Glutamatergic neuron (in vitro differentiated cells): ENCODE measurements at regions not wholly inside any gene's neighbourhood (a gene's known extent, or its start where the extent isn't known, plus 50 kb on each side); places are given as distances from the start of the nearest gene placed in this dataset.

Source experiments
- DNase-seq: peaks from one replicate; pipeline ENCODE4 v3.0.0; 2022
- H3K27ac Mint-ChIP-seq: one replicate; pipeline ENCODE4 v1.8.0; 2020; ENCODE audit warnings: mild to moderate bottlenecking, mixed read lengths, inconsistent platforms; ENCODE audit not compliant: unreplicated experiment
- H3K27me3 Mint-ChIP-seq: one replicate; pipeline ENCODE4 v1.8.0; 2020; ENCODE audit warnings: mild to moderate bottlenecking, moderate library complexity, mixed read lengths, inconsistent platforms; ENCODE audit not compliant: unreplicated experiment
- H3K36me3 Mint-ChIP-seq: one replicate; pipeline ENCODE4 v1.8.0; 2020; ENCODE audit warnings: mild to moderate bottlenecking, mixed read lengths, inconsistent platforms; ENCODE audit not compliant: unreplicated experiment
- H3K4me1 Mint-ChIP-seq: one replicate; pipeline ENCODE4 v1.8.0; 2020; ENCODE audit warnings: mild to moderate bottlenecking, low read depth, mixed read lengths, inconsistent platforms; ENCODE audit not compliant: unreplicated experiment
- H3K4me3 Mint-ChIP-seq: one replicate; pipeline ENCODE4 v1.8.0; 2020; ENCODE audit warnings: mild to moderate bottlenecking, mixed read lengths, inconsistent platforms; ENCODE audit not compliant: unreplicated experiment
- H3K9me3 Mint-ChIP-seq: one replicate; pipeline ENCODE4 v1.8.0; 2020; ENCODE audit warnings: mild to moderate bottlenecking, moderate library complexity, mixed read lengths, inconsistent platforms; ENCODE audit not compliant: unreplicated experiment
- TF ChIP-seq, protein P1 (sequence below): fragments of 200-600 bp; sonication (generic); IDR thresholded peaks from one replicate; pipeline ENCODE4 v1.5.0; 2021; ENCODE audit not compliant: partially characterized antibody, unreplicated experiment

DNA sequence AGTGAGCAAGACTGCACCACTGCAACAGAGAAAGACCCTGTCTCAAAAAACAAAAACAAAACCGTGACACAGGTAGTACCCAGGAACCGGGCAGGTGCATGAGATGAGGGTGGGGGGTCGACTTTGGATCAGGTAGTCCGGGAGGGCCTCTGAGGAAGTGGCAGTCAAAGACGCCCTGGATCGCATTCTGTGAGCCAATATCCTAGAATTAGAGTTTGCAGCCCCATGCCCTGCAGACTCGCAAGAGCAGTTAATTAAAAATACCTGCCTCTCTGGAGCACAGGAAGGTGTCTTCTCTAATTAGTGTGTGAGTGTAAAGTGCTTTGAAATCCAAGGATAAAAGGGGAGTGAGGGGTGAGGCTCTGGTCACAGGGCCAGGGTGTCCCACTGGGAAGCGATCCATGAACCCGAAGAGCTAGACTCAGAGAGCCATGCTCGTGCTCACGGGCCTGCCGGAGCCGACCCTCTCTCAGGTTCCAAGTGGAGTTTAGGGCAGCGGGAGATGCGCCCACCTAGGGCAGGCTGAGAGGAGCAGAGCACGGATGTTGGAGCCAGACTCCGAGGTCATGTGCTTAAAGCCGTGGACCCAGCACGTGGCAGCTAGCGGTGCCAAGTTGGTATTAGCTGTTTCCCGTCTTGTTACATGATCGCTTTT is 74.7 kb upstream of the PTPN1 start:
- Mint-ChIP-seq H3K27ac (no peak overlapping the region), H3K4me3 (no peak overlapping the region), H3K9me3 (peaks cover 3% of the 10 kb centered on the region), H3K36me3 (no peaks in the 10 kb centered on the region), H3K27me3 (peaks cover 2% of the 10 kb centered on the region), H3K4me1 (no peaks in the 10 kb centered on the region)
- TF ChIP-seq, protein P1, sequence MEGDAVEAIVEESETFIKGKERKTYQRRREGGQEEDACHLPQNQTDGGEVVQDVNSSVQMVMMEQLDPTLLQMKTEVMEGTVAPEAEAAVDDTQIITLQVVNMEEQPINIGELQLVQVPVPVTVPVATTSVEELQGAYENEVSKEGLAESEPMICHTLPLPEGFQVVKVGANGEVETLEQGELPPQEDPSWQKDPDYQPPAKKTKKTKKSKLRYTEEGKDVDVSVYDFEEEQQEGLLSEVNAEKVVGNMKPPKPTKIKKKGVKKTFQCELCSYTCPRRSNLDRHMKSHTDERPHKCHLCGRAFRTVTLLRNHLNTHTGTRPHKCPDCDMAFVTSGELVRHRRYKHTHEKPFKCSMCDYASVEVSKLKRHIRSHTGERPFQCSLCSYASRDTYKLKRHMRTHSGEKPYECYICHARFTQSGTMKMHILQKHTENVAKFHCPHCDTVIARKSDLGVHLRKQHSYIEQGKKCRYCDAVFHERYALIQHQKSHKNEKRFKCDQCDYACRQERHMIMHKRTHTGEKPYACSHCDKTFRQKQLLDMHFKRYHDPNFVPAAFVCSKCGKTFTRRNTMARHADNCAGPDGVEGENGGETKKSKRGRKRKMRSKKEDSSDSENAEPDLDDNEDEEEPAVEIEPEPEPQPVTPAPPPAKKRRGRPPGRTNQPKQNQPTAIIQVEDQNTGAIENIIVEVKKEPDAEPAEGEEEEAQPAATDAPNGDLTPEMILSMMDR, result no peak
- no peak for DNase-seq

DNA sequence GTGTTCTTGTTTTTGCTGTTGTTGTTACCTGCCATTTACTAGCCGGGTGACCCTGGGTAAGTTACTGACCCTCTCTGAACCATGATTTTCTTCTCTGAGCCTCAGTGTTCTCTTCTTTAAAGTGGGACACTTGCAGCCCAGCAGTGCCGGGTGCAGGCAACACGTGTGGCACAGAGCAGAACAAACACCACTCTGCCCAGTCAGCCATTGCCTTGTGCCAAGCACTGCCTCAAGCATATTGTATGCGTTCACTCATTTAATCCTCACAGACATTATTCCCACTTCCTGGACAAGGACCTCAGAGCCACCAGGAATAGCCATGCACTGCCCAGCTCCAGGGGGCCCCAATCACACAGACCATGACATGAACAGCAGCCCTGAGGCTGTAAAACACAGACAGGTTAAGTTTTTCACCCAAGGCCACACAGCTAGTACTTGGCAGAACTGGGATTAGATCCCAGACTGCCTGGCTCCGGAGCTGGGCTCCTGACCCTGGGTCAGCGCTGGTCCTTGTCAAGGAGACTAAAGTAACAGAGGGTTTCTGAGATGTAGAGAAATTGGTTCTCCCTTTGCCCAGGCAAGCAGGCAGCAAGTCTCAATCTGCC is 74.0 kb upstream of the PTPN1 start:
- H3K4me1 Mint-ChIP-seq, result no peaks in the 10 kb centered on the region
- DNase-seq, result no peak
- no peak overlapping the region for H3K4me3 Mint-ChIP-seq

DNA sequence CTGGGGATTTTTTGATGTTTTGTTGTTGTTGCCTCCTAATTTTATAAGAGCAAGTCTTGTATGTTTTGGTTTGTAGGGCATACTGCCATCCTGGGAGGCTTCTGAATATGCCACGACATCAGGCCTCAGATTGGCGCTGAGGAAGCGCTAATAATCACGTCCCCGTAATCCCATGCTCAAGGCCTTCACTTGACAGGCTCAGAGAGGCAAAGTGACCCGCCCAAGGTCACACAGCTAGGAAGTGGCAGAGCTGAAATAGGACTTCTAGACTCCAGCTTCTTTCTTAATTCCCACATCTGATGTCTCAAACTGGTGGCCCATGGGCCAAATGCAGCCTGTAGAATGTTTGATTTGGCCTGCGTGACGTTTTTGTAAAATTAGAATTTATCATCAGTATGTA is 73.5 kb upstream of the PTPN1 start:
- H3K27me3 Mint-ChIP-seq, result peaks cover 5% of the 10 kb centered on the region
- H3K4me3 Mint-ChIP-seq, result no peak overlapping the region
- H3K36me3 Mint-ChIP-seq, result no peaks in the 10 kb centered on the region
- TF ChIP-seq, protein P1, result no peak
- no peak overlapping the region for H3K27ac Mint-ChIP-seq
- no peaks in the 10 kb centered on the region for H3K4me1 Mint-ChIP-seq
- peaks cover 5% of the 10 kb centered on the region for H3K9me3 Mint-ChIP-seq
- no peak for DNase-seq

More for the DNA sequence above, 74.0 kb upstream of the PTPN1 start:
- Mint-ChIP-seq H3K36me3 (no peaks in the 10 kb centered on the region), H3K9me3 (peaks cover 5% of the 10 kb centered on the region), H3K27ac (no peak overlapping the region), H3K27me3 (peaks cover 5% of the 10 kb centered on the region)
- TF ChIP-seq, protein P1, result no peak

GRCh38 chr20:50438986-50439407 is 71.2 kb upstream of the PTPN1 start:
- Mint-ChIP-seq H3K9me3 (peaks cover 4% of the 10 kb centered on the region), H3K27me3 (peaks cover 5% of the 10 kb centered on the region), H3K36me3 (no peaks in the 10 kb centered on the region), H3K27ac (no peak overlapping the region), H3K4me3 (no peak overlapping the region), H3K4me1 (peaks cover 6% of the 10 kb centered on the region)
- TF ChIP-seq, protein P1, result no peak
- DNase-seq, result no peak
